ENCODE measurements at regions not wholly inside any gene's neighbourhood (a gene's known extent, or its start where the extent isn't known, plus 50 kb on each side); places are given as distances from the start of the nearest gene placed in this dataset.

GRCh38 chr14:105878554-105878953 is 352.2 kb downstream of the TMEM121 start:
- ATAC-seq = no peak
- TF ChIP-seq BACH2 (CRISPR knock-in tag; IDR thresholded peaks at IDR 0.05; ENCODE audit: borderline replicate concordance) (no peak), POU6F1 (CRISPR knock-in tag; IDR thresholded peaks at IDR 0.05; ENCODE audit: borderline replicate concordance, low read depth) (no peak), OSR1 (CRISPR knock-in tag; IDR thresholded peaks at IDR 0.05) (no peak), ZNF70 (CRISPR knock-in tag; IDR thresholded peaks at IDR 0.05) (no peak)

DNA sequence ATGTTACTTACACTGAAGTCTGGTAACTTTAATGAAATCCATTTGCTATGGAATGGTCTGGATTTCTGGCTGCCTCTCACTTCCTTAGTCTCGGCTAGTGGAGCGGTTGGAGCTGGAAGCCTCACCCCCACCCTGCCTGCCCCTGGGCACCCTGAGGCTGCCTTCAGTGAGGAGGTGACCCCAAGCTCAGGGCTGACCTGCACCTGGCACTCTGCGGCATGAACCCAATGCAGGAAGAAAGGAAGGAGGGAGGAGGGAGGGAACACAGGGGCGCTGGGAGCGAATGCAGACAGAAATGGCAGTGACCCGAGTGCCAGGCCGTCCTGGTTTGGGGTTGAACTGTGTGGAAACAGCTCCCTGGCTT is 353.1 kb downstream of the TMEM121 start:
- ATAC-seq = no peak; the same call in 2 of the 3 replicates
- TF ChIP-seq ZC3H10 (CRISPR knock-in tag; IDR thresholded peaks at IDR 0.05) = no peak

GRCh38 chr14:105879867-105880561 is 353.6 kb downstream of the TMEM121 start:
- no peak; the same call in 2 of the 3 replicates for ATAC-seq

GRCh38 chr14:105880616-105881015 is 354.2 kb downstream of the TMEM121 start:
- no peak for TF ChIP-seq ZNF8 (CRISPR knock-in tag; IDR thresholded peaks at IDR 0.05)
- no peak for TF ChIP-seq TCF4 (CRISPR knock-in tag; IDR thresholded peaks at IDR 0.05; ENCODE audit: borderline replicate concordance)
- TF ChIP-seq GLIS3 (CRISPR knock-in tag; IDR thresholded peaks at IDR 0.05) = no peak
- no peak for TF ChIP-seq CREB5 (CRISPR knock-in tag; IDR thresholded peaks at IDR 0.05; ENCODE audit: low read depth)
- no peak for TF ChIP-seq RARB (CRISPR knock-in tag; IDR thresholded peaks at IDR 0.05)
- TF ChIP-seq, protein P1, sequence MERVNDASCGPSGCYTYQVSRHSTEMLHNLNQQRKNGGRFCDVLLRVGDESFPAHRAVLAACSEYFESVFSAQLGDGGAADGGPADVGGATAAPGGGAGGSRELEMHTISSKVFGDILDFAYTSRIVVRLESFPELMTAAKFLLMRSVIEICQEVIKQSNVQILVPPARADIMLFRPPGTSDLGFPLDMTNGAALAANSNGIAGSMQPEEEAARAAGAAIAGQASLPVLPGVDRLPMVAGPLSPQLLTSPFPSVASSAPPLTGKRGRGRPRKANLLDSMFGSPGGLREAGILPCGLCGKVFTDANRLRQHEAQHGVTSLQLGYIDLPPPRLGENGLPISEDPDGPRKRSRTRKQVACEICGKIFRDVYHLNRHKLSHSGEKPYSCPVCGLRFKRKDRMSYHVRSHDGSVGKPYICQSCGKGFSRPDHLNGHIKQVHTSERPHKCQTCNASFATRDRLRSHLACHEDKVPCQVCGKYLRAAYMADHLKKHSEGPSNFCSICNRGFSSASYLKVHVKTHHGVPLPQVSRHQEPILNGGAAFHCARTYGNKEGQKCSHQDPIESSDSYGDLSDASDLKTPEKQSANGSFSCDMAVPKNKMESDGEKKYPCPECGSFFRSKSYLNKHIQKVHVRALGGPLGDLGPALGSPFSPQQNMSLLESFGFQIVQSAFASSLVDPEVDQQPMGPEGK (CRISPR knock-in tag; IDR thresholded peaks at IDR 0.05; ENCODE audit: borderline replicate concordance) = no peak
- TF ChIP-seq OSR1 (CRISPR knock-in tag; IDR thresholded peaks at IDR 0.05) = no peak
- no peak for TF ChIP-seq CSDC2 (CRISPR knock-in tag; IDR thresholded peaks at IDR 0.05)
- TF ChIP-seq SNAI2 (CRISPR knock-in tag; IDR thresholded peaks at IDR 0.05) = no peak
- TF ChIP-seq ZNF70 (CRISPR knock-in tag; IDR thresholded peaks at IDR 0.05) = no peak
- no peak for TF ChIP-seq POU6F1 (CRISPR knock-in tag; IDR thresholded peaks at IDR 0.05; ENCODE audit: borderline replicate concordance, low read depth)
- no peak for TF ChIP-seq ARNTL (CRISPR knock-in tag; IDR thresholded peaks at IDR 0.05; ENCODE audit: borderline replicate concordance, low read depth)
- no peak for TF ChIP-seq TOX (CRISPR knock-in tag; IDR thresholded peaks at IDR 0.05; ENCODE audit: borderline replicate concordance)
- TF ChIP-seq, protein P2, sequence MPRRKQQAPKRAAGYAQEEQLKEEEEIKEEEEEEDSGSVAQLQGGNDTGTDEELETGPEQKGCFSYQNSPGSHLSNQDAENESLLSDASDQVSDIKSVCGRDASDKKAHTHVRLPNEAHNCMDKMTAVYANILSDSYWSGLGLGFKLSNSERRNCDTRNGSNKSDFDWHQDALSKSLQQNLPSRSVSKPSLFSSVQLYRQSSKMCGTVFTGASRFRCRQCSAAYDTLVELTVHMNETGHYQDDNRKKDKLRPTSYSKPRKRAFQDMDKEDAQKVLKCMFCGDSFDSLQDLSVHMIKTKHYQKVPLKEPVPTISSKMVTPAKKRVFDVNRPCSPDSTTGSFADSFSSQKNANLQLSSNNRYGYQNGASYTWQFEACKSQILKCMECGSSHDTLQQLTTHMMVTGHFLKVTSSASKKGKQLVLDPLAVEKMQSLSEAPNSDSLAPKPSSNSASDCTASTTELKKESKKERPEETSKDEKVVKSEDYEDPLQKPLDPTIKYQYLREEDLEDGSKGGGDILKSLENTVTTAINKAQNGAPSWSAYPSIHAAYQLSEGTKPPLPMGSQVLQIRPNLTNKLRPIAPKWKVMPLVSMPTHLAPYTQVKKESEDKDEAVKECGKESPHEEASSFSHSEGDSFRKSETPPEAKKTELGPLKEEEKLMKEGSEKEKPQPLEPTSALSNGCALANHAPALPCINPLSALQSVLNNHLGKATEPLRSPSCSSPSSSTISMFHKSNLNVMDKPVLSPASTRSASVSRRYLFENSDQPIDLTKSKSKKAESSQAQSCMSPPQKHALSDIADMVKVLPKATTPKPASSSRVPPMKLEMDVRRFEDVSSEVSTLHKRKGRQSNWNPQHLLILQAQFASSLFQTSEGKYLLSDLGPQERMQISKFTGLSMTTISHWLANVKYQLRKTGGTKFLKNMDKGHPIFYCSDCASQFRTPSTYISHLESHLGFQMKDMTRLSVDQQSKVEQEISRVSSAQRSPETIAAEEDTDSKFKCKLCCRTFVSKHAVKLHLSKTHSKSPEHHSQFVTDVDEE (CRISPR knock-in tag; IDR thresholded peaks at IDR 0.05) = no peak
- ATAC-seq = no peak

More at GRCh38 chr14:105879867-105880561, 353.6 kb downstream of the TMEM121 start:
- TF ChIP-seq ZNF565 (CRISPR knock-in tag; conservative IDR thresholded peaks at IDR 0.05; ENCODE audit: low read depth) (no peak), CSDC2 (CRISPR knock-in tag; IDR thresholded peaks at IDR 0.05) (no peak), TOX (CRISPR knock-in tag; IDR thresholded peaks at IDR 0.05; ENCODE audit: borderline replicate concordance) (no peak), RARB (CRISPR knock-in tag; IDR thresholded peaks at IDR 0.05) (no peak), GLIS3 (CRISPR knock-in tag; IDR thresholded peaks at IDR 0.05) (no peak), ZNF8 (CRISPR knock-in tag; IDR thresholded peaks at IDR 0.05) (no peak), SNAI2 (CRISPR knock-in tag; IDR thresholded peaks at IDR 0.05) (no peak)
